Gastroesophageal sphincter (tissue), 3 donors: ENCODE measurements at regions not wholly inside any gene's neighbourhood (a gene's known extent, or its start where the extent isn't known, plus 50 kb on each side); places are given as distances from the start of the nearest gene placed in this dataset.

Experiments used
- EP300 ChIP-seq: sonication (generic); formaldehyde crosslinking; IDR thresholded peaks from one replicate; pipeline ENCODE4 v1.6.1; 2017; ENCODE audit warnings: antibody characterized with exemption, mild to moderate bottlenecking
- TF ChIP-seq, protein P1 (sequence below), 4 experiments: fragments of 200-600 bp in 2 of 4; fragments of 450-650 bp in 2 of 4; sonication (generic) in 1 of 4; IDR thresholded peaks; one replicate each; pipeline ENCODE4 v1.5.1; 2017 to 2019; ENCODE audit warnings: antibody characterized with exemption in 4 of 4, mild to moderate bottlenecking in 2 of 4, moderate library complexity in 2 of 4

DNA sequence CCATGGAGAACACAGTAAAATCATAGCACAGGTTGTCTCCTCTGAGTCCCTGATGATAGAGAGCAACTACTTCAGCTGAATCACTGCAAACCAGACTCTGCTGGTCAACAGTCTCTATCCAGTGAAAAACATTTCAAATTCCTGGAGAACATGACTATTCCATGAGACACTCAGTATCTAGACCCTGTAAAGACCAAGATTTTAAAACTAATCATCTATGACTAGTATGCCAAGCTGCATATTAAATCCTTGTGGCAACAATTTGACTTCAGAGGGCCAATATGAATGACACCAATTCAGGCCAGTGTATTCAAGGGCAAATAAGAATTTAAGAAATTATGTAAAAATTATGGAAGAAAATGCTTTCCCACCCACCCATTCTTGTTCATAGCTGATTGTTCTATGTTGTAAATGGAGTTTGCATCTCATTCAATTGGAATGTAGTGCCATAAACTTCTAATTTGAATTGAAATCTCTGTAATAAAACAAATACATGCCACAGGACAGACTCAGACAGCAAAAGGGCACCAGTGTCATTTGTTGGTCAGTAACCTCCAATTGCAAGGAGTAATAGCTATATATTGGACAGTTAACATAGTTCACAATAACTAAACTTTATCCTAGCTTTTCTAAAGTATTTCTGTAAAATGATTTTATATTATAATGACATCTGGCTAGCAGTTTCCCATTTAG, 80.1 kb upstream of the LPAR1 start:
- TF ChIP-seq, protein P1, sequence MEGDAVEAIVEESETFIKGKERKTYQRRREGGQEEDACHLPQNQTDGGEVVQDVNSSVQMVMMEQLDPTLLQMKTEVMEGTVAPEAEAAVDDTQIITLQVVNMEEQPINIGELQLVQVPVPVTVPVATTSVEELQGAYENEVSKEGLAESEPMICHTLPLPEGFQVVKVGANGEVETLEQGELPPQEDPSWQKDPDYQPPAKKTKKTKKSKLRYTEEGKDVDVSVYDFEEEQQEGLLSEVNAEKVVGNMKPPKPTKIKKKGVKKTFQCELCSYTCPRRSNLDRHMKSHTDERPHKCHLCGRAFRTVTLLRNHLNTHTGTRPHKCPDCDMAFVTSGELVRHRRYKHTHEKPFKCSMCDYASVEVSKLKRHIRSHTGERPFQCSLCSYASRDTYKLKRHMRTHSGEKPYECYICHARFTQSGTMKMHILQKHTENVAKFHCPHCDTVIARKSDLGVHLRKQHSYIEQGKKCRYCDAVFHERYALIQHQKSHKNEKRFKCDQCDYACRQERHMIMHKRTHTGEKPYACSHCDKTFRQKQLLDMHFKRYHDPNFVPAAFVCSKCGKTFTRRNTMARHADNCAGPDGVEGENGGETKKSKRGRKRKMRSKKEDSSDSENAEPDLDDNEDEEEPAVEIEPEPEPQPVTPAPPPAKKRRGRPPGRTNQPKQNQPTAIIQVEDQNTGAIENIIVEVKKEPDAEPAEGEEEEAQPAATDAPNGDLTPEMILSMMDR (IDR thresholded peaks at IDR 0.05) = no peak
- no peak for TF ChIP-seq EP300
